H1 (cell line): ENCODE measurements at regions not wholly inside any gene's neighbourhood (a gene's known extent, or its start where the extent isn't known, plus 50 kb on each side); places are given as distances from the start of the nearest gene placed in this dataset.

Experiments used
- CBX5 ChIP-seq: fragments of 300-800, 300-1000 bp; sonication (generic); IDR thresholded peaks from 2 replicates; pipeline ENCODE4 v1.7.1; 2016; ENCODE audit warnings: antibody characterized with exemption, low read length, low read depth
- CTCF ChIP-seq, 3 experiments: IDR thresholded peaks; 1 replicate in 2 of 3; 2 replicates in 1 of 3; pipeline versions ENCODE4 v1.5.1 to v1.6.1; 2011; ENCODE audit warnings: low read length in 3 of 3, mild to moderate bottlenecking in 3 of 3, inconsistent platforms in 2 of 3, low read depth in 1 of 3, moderate library complexity in 1 of 3; ENCODE audit not compliant: insufficient read depth in 1 of 3; ENCODE audit errors: control extremely low read depth in 1 of 3

- TF ChIP-seq CBX5: no peak
- no peak for TF ChIP-seq CTCF (IDR thresholded peaks at IDR 0.05; ENCODE audit: control extremely low read depth in 1 of 3, insufficient read depth in 1 of 3, low read depth in 1 of 3, low read length in 3 of 3)
Observed at GRCh38 chr6:4319981-4320683, 184.8 kb upstream of the ECI2 start.
